Central memory CD8-positive, alpha-beta T cell (primary cell): ENCODE measurements at regions not wholly inside any gene's neighbourhood (a gene's known extent, or its start where the extent isn't known, plus 50 kb on each side); places are given as distances from the start of the nearest gene placed in this dataset.
"Not testable (repeated sequence)": the region's sequence is repeated elsewhere in the genome, so short reads cannot be mapped to it uniquely, and the experiment has no call there.

Experiments
- ATAC-seq: fragments of 150-1000 bp; cut with Tn5 transposase; replicated peaks from 2 replicates; pipeline ENCODE4 v1.10.0; 2022; ENCODE audit warnings: mild to moderate bottlenecking, moderate FRiP score, moderate number of reproducible peaks; ENCODE audit not compliant: poor library complexity, severe bottlenecking; ENCODE audit errors: extremely low read depth
- DNase-seq, 2 donors: peaks; one replicate each; pipeline ENCODE4 v3.0.0; 2021; ENCODE audit warnings: low spot score in 2 of 2
- H3K27ac Mint-ChIP-seq: one replicate; pipeline ENCODE4 v1.8.0; 2022; ENCODE audit warnings: low read depth, mild to moderate bottlenecking, moderate library complexity, mixed read lengths
- H3K27me3 Mint-ChIP-seq: one replicate; pipeline ENCODE4 v1.8.0; 2022; ENCODE audit warnings: mixed read lengths
- H3K36me3 Mint-ChIP-seq: one replicate; pipeline ENCODE4 v1.8.0; 2022; ENCODE audit warnings: mild to moderate bottlenecking, moderate library complexity, mixed read lengths; ENCODE audit not compliant: insufficient read depth
- H3K4me1 Mint-ChIP-seq: one replicate; pipeline ENCODE4 v1.8.0; 2022; ENCODE audit warnings: mixed read lengths
- H3K4me3 Mint-ChIP-seq: one replicate; pipeline ENCODE4 v1.8.0; 2022; ENCODE audit warnings: mild to moderate bottlenecking, moderate library complexity, mixed read lengths
- H3K9me3 Mint-ChIP-seq: one replicate; pipeline ENCODE4 v1.8.0; 2022; ENCODE audit warnings: mixed read lengths

DNA sequence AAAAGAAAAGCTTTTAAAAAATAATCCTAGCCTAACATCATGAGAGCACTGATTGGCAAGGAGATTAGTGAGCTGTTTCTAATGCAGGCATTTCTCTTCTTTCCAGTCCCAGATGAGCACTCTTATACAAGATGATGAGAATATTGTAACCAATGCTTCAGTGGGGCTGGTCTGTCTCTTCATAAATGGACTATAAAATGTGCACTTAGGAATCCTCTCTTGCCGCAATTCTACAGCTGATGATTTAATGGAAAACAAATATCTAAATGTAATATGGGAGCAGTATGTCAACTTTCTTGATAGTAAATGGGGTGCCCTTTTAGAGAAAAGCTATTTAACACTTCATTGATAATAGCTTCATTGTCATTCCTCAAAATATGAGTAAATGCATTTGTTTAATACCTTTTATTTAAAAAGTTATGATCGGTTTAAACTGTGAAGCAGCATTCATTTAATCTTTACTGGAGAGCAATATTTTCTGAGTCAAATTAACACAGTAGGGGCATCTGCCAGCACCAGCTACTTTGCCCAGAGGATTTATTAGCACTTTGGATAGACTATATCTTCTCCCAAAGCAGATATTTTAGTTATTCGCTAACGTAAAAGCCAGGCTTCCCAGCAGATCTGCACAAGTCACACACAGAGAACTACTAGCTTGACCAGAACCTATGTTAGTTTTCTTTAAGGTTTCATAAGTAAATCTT lies 985.9 kb downstream of the DIPK2A start:
- no peak for ATAC-seq
- H3K27ac Mint-ChIP-seq, result no peak overlapping the region
- peaks cover 32% of the 10 kb centered on the region for H3K9me3 Mint-ChIP-seq

DNA sequence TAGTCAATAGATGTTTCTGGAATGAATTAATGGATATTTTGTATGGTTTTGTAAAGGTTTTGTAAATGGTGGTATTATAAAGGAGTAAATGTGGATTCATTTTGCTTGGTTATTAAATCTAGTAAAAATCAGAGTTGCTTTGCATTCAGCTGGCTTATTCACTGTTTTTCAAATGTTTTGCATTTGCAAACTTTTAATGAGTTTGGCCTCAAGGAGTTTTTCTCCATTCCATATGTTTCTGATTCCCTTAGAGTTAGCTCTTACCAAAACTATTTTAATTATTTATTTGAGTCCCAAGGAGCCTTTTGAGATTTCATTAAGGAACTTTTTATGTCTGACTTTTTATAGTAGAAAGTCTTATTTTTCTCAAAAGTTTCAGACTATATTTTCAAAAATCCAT lies 992.2 kb downstream of the DIPK2A start:
- Mint-ChIP-seq H3K9me3 (peaks cover 20% of the 10 kb centered on the region), H3K27ac (no peak overlapping the region), H3K27me3 (no peaks in the 10 kb centered on the region), H3K4me3 (no peak overlapping the region), H3K36me3 (no peaks in the 10 kb centered on the region), H3K4me1 (no peaks in the 10 kb centered on the region)
- DNase-seq (no peak), ATAC-seq (no peak)

More for the DNA sequence above, 985.9 kb downstream of the DIPK2A start:
- Mint-ChIP-seq H3K36me3 (no peaks in the 10 kb centered on the region), H3K27me3 (no peaks in the 10 kb centered on the region), H3K4me1 (no peaks in the 10 kb centered on the region), H3K4me3 (no peak overlapping the region)
- no peak for DNase-seq

DNA sequence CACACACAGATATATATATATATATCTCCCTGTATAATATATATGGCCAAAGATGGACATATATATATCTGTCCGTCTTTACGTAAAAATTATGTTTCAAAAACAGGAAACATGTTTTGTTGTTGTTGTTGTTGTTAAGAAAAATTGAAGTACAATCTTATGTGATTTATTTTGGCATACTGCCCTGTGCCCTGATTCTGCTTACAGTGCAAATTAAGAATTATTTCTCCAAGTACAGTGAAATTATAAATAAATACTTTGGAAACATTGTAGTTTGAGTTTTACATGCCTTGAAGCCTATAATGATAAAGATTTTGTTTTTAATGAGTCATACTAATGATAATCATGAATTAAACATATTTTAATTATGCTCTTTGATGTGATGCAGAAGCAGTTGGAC lies 994.9 kb downstream of the DIPK2A start:
- H3K4me1 Mint-ChIP-seq, result no peaks in the 10 kb centered on the region
- H3K36me3 Mint-ChIP-seq, result no peaks in the 10 kb centered on the region
- peaks cover 9% of the 10 kb centered on the region for H3K9me3 Mint-ChIP-seq
- H3K27me3 Mint-ChIP-seq, result no peaks in the 10 kb centered on the region
- no peak overlapping the region for H3K4me3 Mint-ChIP-seq
- DNase-seq, result no peak
- ATAC-seq, result no peak
- no peak overlapping the region for H3K27ac Mint-ChIP-seq

DNA sequence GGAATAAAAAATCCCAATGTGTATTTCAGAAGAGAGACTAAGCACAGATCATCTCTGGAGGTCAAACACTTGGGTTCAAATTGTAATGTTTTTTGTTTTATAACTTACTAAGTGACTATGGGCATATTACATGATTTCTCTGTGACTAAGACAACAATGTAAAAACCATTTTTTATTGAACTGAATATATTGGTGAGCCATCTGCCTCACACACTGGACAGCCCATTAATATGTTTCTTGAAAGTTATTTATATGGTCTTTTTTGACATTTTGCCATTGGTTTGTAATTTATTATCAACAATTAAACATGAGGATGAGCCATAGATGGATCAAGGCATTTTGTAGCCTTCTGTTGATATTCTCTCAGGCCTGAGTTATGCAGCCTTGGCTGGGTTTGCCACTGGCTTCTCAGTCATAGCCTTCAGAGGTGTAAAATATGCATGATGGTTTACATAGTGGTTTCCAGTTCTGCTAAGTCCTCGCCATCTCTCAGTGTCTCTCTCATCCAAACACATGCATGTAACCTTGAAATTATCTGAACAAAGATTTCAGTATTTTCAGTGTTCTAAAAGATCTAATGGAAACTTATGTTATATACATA lies 997.2 kb downstream of the DIPK2A start:
- ATAC-seq (no peak), DNase-seq (no peak)
- Mint-ChIP-seq H3K9me3 (no peaks in the 10 kb centered on the region), H3K27me3 (no peaks in the 10 kb centered on the region), H3K4me3 (no peak overlapping the region), H3K4me1 (no peaks in the 10 kb centered on the region), H3K36me3 (no peaks in the 10 kb centered on the region), H3K27ac (no peak overlapping the region)

DNA sequence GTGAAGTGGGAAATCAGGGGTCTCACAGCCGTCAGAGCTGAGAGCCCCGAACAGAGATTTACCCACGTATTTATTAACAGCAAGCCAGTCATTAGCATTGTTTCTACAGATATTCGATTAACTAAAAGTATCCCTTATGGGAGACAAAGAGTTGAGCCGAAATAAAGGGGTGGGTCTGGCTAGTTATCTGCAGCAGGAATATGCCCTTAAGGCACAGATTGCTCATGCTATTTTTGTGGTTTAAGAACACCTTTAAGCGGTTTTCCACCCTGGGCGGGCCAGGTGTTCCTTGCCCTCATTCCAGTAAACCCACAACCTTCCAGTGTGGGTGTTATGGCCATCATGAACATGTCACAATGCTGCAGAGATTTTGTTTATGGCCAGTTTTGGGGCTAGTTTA lies 1012.9 kb downstream of the DIPK2A start:
- not testable (repeated sequence) for H3K9me3 Mint-ChIP-seq, DNase-seq, H3K27me3 Mint-ChIP-seq, H3K27ac Mint-ChIP-seq, ATAC-seq, H3K4me3 Mint-ChIP-seq, H3K4me1 Mint-ChIP-seq, H3K36me3 Mint-ChIP-seq

DNA sequence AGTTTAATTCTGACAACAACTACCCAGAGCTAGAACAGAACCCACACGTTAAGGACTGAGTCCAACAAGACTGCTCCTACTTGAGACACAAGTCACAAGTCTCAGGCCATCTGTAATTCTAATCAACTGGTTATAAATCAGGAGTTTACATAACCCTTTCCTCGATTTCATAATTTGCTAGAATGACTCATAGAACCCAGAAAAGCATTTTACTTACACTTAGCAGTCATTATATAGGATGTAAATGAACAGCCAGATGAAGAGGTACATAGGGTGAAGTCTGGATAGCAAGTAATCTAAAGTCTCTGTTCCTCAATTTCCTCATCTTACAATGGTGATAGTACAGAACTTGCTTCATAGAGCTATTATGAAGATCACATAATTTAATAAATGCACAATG lies 1018.2 kb downstream of the DIPK2A start:
- Mint-ChIP-seq H3K27ac (no peak overlapping the region), H3K36me3 (no peaks in the 10 kb centered on the region), H3K4me3 (no peak overlapping the region), H3K4me1 (no peaks in the 10 kb centered on the region), H3K9me3 (peaks cover 5% of the 10 kb centered on the region), H3K27me3 (no peaks in the 10 kb centered on the region)
- ATAC-seq, result no peak
- no peak for DNase-seq

DNA sequence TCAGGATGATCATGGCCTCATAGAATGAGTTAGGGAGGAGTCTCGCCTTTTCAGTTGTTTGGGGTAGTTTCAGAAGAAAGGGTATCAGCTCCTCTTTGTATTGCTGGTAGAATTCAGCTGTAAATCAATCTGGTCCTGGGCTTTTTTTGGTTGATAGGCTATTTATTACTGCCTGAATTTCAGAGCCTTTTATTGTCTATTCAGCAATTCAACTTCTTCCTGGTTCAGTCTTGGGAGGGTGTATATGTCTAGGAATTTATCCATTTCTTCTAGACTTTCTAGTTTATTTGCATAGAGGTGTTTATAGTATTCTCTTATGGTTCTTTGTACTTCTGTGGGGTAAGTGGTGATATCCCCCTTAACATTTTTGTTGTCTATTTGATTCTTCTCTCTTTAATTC lies 1024.2 kb downstream of the DIPK2A start:
- H3K27ac Mint-ChIP-seq, result no peak overlapping the region
- no peaks in the 10 kb centered on the region for H3K36me3 Mint-ChIP-seq
- ATAC-seq (no peak), DNase-seq (no peak)
- H3K9me3 Mint-ChIP-seq, result peaks cover 29% of the 10 kb centered on the region
- H3K4me3 Mint-ChIP-seq, result no peak overlapping the region
- no peaks in the 10 kb centered on the region for H3K4me1 Mint-ChIP-seq
- H3K27me3 Mint-ChIP-seq, result no peaks in the 10 kb centered on the region

DNA sequence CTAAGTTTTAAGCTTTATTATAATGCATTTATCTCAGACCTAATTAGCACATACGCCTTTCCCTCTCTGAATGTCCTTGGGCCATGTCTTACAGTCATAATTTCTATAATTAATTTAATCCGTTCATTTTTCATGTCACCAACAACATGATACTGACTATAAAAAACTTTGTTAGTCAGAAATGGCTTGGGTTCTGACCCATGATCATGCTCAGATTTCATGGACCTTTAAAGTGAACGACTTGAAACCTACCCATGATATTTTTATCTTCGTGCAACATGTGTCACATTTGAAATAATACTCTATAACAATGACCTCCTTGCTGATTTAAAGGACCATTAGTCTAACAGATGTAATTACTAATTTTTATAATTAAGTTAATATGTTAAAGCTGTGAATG lies 1033.8 kb downstream of the DIPK2A start:
- Mint-ChIP-seq H3K27me3 (no peaks in the 10 kb centered on the region), H3K4me1 (no peaks in the 10 kb centered on the region), H3K9me3 (peaks cover 5% of the 10 kb centered on the region), H3K36me3 (no peaks in the 10 kb centered on the region), H3K27ac (no peak overlapping the region), H3K4me3 (no peak overlapping the region)
- DNase-seq (no peak), ATAC-seq (no peak)

DNA sequence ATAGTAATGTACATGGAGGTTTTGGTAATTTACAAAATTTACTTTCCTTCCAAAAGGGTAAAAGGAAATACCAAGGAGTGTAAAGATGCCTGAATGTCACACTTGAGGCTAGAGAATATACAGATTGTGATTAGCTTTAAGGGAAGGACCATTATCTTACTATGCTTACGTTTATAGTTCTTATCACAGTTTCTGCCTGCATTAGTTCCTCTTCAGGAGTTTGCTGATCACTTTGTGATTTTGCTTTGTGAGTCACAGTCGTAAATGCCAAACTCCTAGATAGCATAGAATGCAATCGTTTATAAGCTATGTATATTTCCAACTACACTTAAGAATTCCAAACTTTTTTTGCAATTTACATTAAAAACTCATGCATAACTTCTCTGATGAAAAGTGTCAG lies 1034.6 kb downstream of the DIPK2A start:
- no peaks in the 10 kb centered on the region for H3K27me3 Mint-ChIP-seq
- H3K9me3 Mint-ChIP-seq, result peaks cover 3% of the 10 kb centered on the region
- H3K36me3 Mint-ChIP-seq, result no peaks in the 10 kb centered on the region
- H3K4me1 Mint-ChIP-seq, result no peaks in the 10 kb centered on the region
- ATAC-seq (no peak), DNase-seq (no peak)
- H3K27ac Mint-ChIP-seq, result no peak overlapping the region
- no peak overlapping the region for H3K4me3 Mint-ChIP-seq

DNA sequence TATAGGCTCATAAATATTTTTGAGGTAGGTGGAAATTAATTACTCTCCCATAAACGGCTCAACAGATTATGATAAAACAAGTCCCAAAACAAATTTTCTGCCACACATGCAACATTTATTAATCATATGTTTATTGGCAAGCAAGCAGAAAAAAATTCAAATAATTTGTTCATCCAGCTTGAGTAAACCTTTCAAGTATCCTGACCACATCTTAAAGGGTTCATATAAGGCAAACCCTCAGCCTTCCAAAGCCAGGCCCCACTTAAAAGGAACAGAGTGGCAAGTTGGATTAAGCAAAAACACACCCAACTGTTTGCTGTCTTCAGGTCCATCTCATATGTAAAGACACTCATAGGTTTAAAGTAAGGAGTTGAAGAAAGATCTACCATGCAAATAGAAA lies 1042.3 kb downstream of the DIPK2A start:
- Mint-ChIP-seq H3K27ac (no peak overlapping the region), H3K4me3 (no peak overlapping the region), H3K9me3 (no peaks in the 10 kb centered on the region), H3K36me3 (peaks cover 2% of the 10 kb centered on the region), H3K27me3 (no peaks in the 10 kb centered on the region), H3K4me1 (no peaks in the 10 kb centered on the region)
- no peak for ATAC-seq
- no peak for DNase-seq

DNA sequence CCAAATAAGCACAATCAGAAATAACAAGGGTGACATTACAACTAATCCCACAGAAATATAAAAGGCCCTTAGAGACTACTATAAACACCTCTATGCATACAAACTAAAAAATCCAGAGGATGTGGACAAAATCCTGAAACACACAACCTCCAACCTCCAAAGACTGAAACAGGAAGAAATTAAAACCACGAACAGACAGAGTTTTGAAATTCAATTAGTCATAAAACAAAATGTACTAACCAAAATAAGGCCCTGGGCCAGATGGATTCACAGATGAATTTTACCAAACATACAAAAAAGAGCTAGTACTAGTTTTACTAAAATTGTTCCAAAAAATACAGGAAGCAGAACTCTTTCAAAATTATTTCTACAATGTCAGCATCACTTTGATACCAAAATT lies 1043.6 kb downstream of the DIPK2A start:
- DNase-seq, result no peak
- H3K4me3 Mint-ChIP-seq, result no peak overlapping the region
- H3K36me3 Mint-ChIP-seq, result peaks cover 2% of the 10 kb centered on the region
- H3K27ac Mint-ChIP-seq, result no peak overlapping the region
- H3K9me3 Mint-ChIP-seq, result no peaks in the 10 kb centered on the region
- ATAC-seq, result no peak
- no peaks in the 10 kb centered on the region for H3K4me1 Mint-ChIP-seq
- no peaks in the 10 kb centered on the region for H3K27me3 Mint-ChIP-seq

DNA sequence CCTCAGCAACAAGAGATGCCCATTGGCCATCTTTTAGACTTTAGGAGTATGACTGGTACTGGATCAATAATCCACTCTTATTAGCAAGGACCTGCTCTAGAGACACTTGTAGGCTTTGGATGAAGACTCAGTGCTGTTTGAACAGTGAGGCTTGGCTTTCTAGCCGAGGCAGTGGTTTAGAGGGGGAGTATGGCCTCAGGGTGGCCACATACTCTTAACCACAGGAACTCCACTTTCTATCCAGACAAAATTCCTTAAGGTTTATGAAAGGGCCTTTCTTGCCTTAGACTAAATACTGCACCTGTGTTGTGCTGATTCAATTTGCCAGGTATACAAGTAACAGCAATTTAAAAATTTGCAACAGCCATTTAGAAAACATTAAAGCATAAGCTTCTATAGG lies 1046.3 kb downstream of the DIPK2A start:
- Mint-ChIP-seq H3K4me3 (no peak overlapping the region), H3K36me3 (peaks cover 2% of the 10 kb centered on the region), H3K27me3 (no peaks in the 10 kb centered on the region), H3K9me3 (peaks cover 9% of the 10 kb centered on the region), H3K27ac (no peak overlapping the region), H3K4me1 (no peaks in the 10 kb centered on the region)
- no peak for DNase-seq
- ATAC-seq, result no peak

DNA sequence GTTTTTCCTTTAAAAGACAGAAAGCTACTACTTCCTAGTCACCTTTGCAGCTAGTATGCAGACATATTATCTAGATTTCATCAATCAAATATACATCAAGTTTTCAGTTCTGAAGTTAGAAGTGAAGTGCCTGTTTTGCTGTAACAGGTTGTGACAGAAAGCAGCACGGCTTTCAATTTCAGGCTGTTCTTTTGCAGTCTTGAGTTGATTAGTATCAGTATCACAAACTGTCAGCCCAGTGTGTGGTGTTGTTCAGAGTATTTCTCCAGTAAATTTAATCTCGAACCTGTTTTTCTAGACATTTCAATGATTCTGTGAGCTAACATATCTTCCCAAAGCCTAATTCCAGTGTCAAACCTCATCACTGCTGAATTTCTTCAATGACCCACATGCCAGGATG lies 1050.8 kb downstream of the DIPK2A start:
- DNase-seq (no peak), ATAC-seq (no peak)
- Mint-ChIP-seq H3K9me3 (peaks cover 23% of the 10 kb centered on the region), H3K27me3 (no peaks in the 10 kb centered on the region), H3K4me1 (no peaks in the 10 kb centered on the region), H3K36me3 (no peaks in the 10 kb centered on the region), H3K27ac (no peak overlapping the region), H3K4me3 (no peak overlapping the region)
